Naive thymus-derived CD4-positive, alpha-beta T cell (primary cell): ENCODE measurements at regions not wholly inside any gene's neighbourhood (a gene's known extent, or its start where the extent isn't known, plus 50 kb on each side); places are given as distances from the start of the nearest gene placed in this dataset.

ENCODE experiments used
- ATAC-seq: fragments of 150-1000 bp; cut with Tn5 transposase; 2 replicates; pipeline ENCODE4 v1.10.0; 2021; ENCODE audit warnings: mild to moderate bottlenecking, moderate library complexity
- CTCF ChIA-PET: fragments of 350-600 bp; sonication (Branson Sonifier 250); formaldehyde crosslinking; loops from one replicate; lab custom pipeline; 2021; ENCODE audit warnings: antibody characterized with exemption; lab: Charles Lee
- POLR2A ChIA-PET: fragments of 350-600 bp; sonication (Branson Sonifier 250); formaldehyde crosslinking; loops from one replicate; lab custom pipeline; 2021; ENCODE audit warnings: antibody characterized with exemption, inconsistent platforms; lab: Charles Lee
- DNase-seq, 9 donors: peaks; one replicate each; pipeline versions ENCODE4 v3.0.0 to v3.0.0-alpha.2; 2020 to 2022; ENCODE audit warnings: mixed read lengths in 1 of 9
- H3K27ac ChIP-seq: one replicate; pipeline ENCODE4 v1.7.0; 2013; ENCODE audit warnings: mild to moderate bottlenecking, low read depth, low read length, moderate library complexity
- H3K27me3 ChIP-seq, 2 donors: one replicate each; pipeline ENCODE4 v1.7.0; 2013; ENCODE audit warnings: low read length in 2 of 2, mild to moderate bottlenecking in 2 of 2, moderate library complexity in 2 of 2; ENCODE audit not compliant: control insufficient read depth in 2 of 2, insufficient read depth in 2 of 2
- H3K36me3 ChIP-seq, 3 experiments: 1 replicate in 2 of 3; 2 replicates in 1 of 3; pipeline ENCODE4 v1.7.0; 2013; ENCODE audit warnings: low read length in 3 of 3, mild to moderate bottlenecking in 3 of 3, moderate library complexity in 1 of 3; ENCODE audit not compliant: insufficient read depth in 3 of 3, control insufficient read depth in 2 of 3
- H3K4me1 ChIP-seq, 2 donors: one replicate each; pipeline ENCODE4 v1.7.0; 2013; ENCODE audit warnings: low read length in 2 of 2, mild to moderate bottlenecking in 2 of 2, moderate library complexity in 1 of 2; ENCODE audit not compliant: control insufficient read depth in 2 of 2, insufficient read depth in 2 of 2
- H3K4me3 ChIP-seq: 2 replicates; pipeline ENCODE4 v1.7.0; 2013; ENCODE audit warnings: mild to moderate bottlenecking, low read length
- H3K9me3 ChIP-seq, 3 experiments: 1 replicate in 2 of 3; 2 replicates in 1 of 3; pipeline ENCODE4 v1.7.0; 2013; ENCODE audit warnings: low read length in 3 of 3; ENCODE audit not compliant: control insufficient read depth in 2 of 3
- H3K27ac Mint-ChIP-seq, 9 donors: one replicate each; pipeline ENCODE4 v1.8.0; 2020 to 2022; ENCODE audit warnings: mixed read lengths in 9 of 9, mild to moderate bottlenecking in 8 of 9, moderate library complexity in 5 of 9, inconsistent platforms in 2 of 9
- H3K27me3 Mint-ChIP-seq, 5 donors: one replicate each; pipeline ENCODE4 v1.8.0; 2021 to 2022; ENCODE audit warnings: mixed read lengths in 5 of 5, mild to moderate bottlenecking in 1 of 5
- H3K36me3 Mint-ChIP-seq, 5 donors: one replicate each; pipeline ENCODE4 v1.8.0; 2020 to 2022; ENCODE audit warnings: mixed read lengths in 5 of 5, mild to moderate bottlenecking in 3 of 5, inconsistent platforms in 1 of 5
- H3K4me1 Mint-ChIP-seq, 7 donors: one replicate each; pipeline ENCODE4 v1.8.0; 2020 to 2022; ENCODE audit warnings: mixed read lengths in 7 of 7, mild to moderate bottlenecking in 3 of 7, inconsistent platforms in 1 of 7
- H3K4me3 Mint-ChIP-seq, 10 donors: one replicate each; pipeline ENCODE4 v1.8.0; 2020 to 2022; ENCODE audit warnings: mild to moderate bottlenecking in 10 of 10, mixed read lengths in 10 of 10, moderate library complexity in 6 of 10, inconsistent platforms in 2 of 10
- H3K9me3 Mint-ChIP-seq, 11 donors: one replicate each; pipeline ENCODE4 v1.8.0; 2020 to 2022; ENCODE audit warnings: mixed read lengths in 11 of 11, mild to moderate bottlenecking in 4 of 11, inconsistent platforms in 1 of 11, moderate library complexity in 1 of 11
- intact Hi-C, 2 donors: fragments of 100-400 bp; cut with micrococcal nuclease; formaldehyde crosslinking; loops; one replicate each; pipeline ENCODE4 v1.15.1; 2023

GRCh38 chr22:48331691-48332220, 1495.9 kb downstream of the BRD1 start:
- intact Hi-C loops, result no loop called here
- Mint-ChIP-seq H3K4me3 (no peak overlapping the region), H3K27me3 (peaks cover 0 to 6% (median 0%) of the 10 kb centered on the region in 5 donors), H3K9me3 (peaks cover 0 to 16% (median 3%) of the 10 kb centered on the region in 11 donors), H3K4me1 (peaks cover 0 to 1% (median 0%) of the 10 kb centered on the region in 7 donors), H3K27ac (no peak overlapping the region), H3K36me3 (no peaks in the 10 kb centered on the region)
- DNase-seq (no peak), ATAC-seq (no peak)
- no peak overlapping the region for H3K27ac ChIP-seq
- POLR2A ChIA-PET, result no interaction called here
- no peaks in the 10 kb centered on the region for H3K9me3 ChIP-seq
- no peaks in the 10 kb centered on the region for H3K36me3 ChIP-seq
- H3K4me1 ChIP-seq, result no peaks in the 10 kb centered on the region
- no peak overlapping the region for H3K4me3 ChIP-seq
- H3K27me3 ChIP-seq, result no peaks in the 10 kb centered on the region
- CTCF ChIA-PET, result no interaction called here

- Histone ChIP-seq H3K36me3 (no peaks in the 10 kb centered on the region), H3K27ac (no peak overlapping the region), H3K27me3 (no peaks in the 10 kb centered on the region), H3K4me1 (no peaks in the 10 kb centered on the region), H3K9me3 (no peaks in the 10 kb centered on the region), H3K4me3 (no peak overlapping the region)
- DNase-seq, result no peak
- Mint-ChIP-seq H3K36me3 (no peaks in the 10 kb centered on the region), H3K27ac (no peak overlapping the region), H3K27me3 (peaks cover 0 to 6% (median 0%) of the 10 kb centered on the region in 5 donors), H3K9me3 (peaks cover 0 to 16% (median 3%) of the 10 kb centered on the region in 11 donors), H3K4me1 (peaks cover 0 to 1% (median 0%) of the 10 kb centered on the region in 7 donors), H3K4me3 (no peak overlapping the region)
- no peak for ATAC-seq
- ChIA-PET POLR2A (no interaction called here), CTCF (no interaction called here)
- intact Hi-C loops, result no loop called here
These were observed 1496.4 kb downstream of the BRD1 start for GRCh38 chr22:48331266-48331665.

- Histone ChIP-seq H3K9me3 (peaks cover 0 to 7% (median 0%) of the 10 kb centered on the region in 3 experiments), H3K36me3 (no peaks in the 10 kb centered on the region), H3K4me3 (no peak overlapping the region), H3K27me3 (no peaks in the 10 kb centered on the region), H3K27ac (no peak overlapping the region), H3K4me1 (no peaks in the 10 kb centered on the region)
- DNase-seq (no peak), ATAC-seq (no peak)
- H3K4me1 Mint-ChIP-seq, result peaks cover 0 to 1% (median 0%) of the 10 kb centered on the region in 7 donors
- no peaks in the 10 kb centered on the region for H3K36me3 Mint-ChIP-seq
- H3K9me3 Mint-ChIP-seq, result peaks cover 0 to 34% (median 8%) of the 10 kb centered on the region in 11 donors
- CTCF ChIA-PET, result no interaction called here
- intact Hi-C loops, result no loop called here
- no peak overlapping the region for H3K27ac Mint-ChIP-seq
- no peak overlapping the region for H3K4me3 Mint-ChIP-seq
- POLR2A ChIA-PET, result no interaction called here
- peaks cover 0 to 6% (median 0%) of the 10 kb centered on the region in 5 donors for H3K27me3 Mint-ChIP-seq
These were observed 1500.0 kb downstream of the BRD1 start for GRCh38 chr22:48327721-48328120.

GRCh38 chr22:48323746-48324145, 1503.9 kb downstream of the BRD1 start:
- H3K36me3 ChIP-seq, result no peaks in the 10 kb centered on the region
- no peak overlapping the region for H3K27ac ChIP-seq
- H3K4me1 ChIP-seq, result no peaks in the 10 kb centered on the region
- DNase-seq (no peak), ATAC-seq (no peak)
- no peak overlapping the region for H3K4me3 Mint-ChIP-seq
- CTCF ChIA-PET, result no interaction called here
- H3K4me1 Mint-ChIP-seq, result peaks cover 0 to 1% (median 0%) of the 10 kb centered on the region in 7 donors
- H3K9me3 ChIP-seq, result peaks cover 0 to 7% (median 0%) of the 10 kb centered on the region in 3 experiments
- peaks cover 0 to 8% (median 0%) of the 10 kb centered on the region in 5 donors for H3K27me3 Mint-ChIP-seq
- no peaks in the 10 kb centered on the region for H3K27me3 ChIP-seq
- no peaks in the 10 kb centered on the region for H3K36me3 Mint-ChIP-seq
- H3K9me3 Mint-ChIP-seq, result peaks cover 0 to 23% (median 6%) of the 10 kb centered on the region in 11 donors
- no peak overlapping the region for H3K4me3 ChIP-seq
- H3K27ac Mint-ChIP-seq, result no peak overlapping the region
- POLR2A ChIA-PET, result no interaction called here
- intact Hi-C loops, result no loop called here

DNA sequence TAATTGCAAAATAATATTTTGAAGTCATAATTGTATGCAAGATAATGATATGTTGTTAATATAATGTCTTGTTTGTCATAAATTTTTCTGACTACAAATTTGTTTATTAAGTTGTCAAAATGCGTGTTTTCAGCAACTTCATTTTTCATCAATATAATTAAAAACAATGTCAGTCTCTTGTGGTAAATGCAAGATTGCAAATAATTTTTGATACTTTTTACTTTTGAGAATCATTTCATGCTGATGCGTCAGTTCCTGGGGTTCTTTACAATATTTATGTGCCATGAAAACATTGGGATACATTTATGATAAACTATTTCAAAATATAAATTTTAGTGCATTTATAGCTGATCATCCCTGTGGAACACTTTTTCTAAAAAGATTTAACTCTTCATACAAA, 1504.8 kb downstream of the BRD1 start:
- Mint-ChIP-seq H3K27ac (no peak overlapping the region), H3K4me3 (no peak overlapping the region), H3K36me3 (no peaks in the 10 kb centered on the region), H3K9me3 (peaks cover 0 to 18% (median 3%) of the 10 kb centered on the region in 11 donors), H3K4me1 (no peaks in the 10 kb centered on the region), H3K27me3 (peaks cover 0 to 8% (median 0%) of the 10 kb centered on the region in 5 donors)
- Histone ChIP-seq H3K36me3 (no peaks in the 10 kb centered on the region), H3K9me3 (peaks cover 0 to 7% (median 0%) of the 10 kb centered on the region in 3 experiments), H3K27ac (no peak overlapping the region), H3K27me3 (no peaks in the 10 kb centered on the region), H3K4me1 (no peaks in the 10 kb centered on the region), H3K4me3 (no peak overlapping the region)
- DNase-seq, result no peak
- intact Hi-C loops, result no loop called here
- CTCF ChIA-PET, result no interaction called here
- ATAC-seq, result no peak
- POLR2A ChIA-PET, result no interaction called here

DNA sequence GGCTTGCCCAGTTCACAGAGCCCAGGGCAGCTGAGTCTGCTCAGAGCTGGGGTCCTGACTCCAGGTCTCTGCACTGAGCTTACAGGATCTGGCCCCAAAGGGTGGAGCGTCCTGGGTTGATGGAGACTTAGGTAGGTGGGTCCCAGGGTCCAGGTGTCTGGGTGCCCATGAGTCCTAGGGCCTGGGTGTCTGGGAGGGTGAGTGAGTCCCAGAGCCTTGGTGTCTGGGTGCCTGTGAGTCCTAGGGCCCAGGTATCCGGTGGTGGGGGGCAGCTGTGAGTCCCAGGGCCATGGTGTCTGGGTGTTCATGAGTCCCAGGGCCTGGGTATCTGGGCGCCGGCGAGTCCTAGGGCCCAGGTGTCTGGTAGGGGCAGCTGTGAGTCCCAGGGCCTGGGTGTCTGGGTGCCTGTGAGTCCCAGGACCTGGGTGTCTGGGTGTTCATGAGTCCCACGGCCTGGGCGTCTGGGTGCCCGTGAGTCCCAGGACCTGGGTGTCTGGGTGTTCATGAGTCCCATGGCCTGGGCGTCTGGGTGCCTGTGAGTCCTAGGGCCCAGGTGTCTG, 1505.6 kb downstream of the BRD1 start:
- Mint-ChIP-seq H3K9me3 (peaks cover 0 to 18% (median 3%) of the 10 kb centered on the region in 11 donors), H3K27ac (no peak overlapping the region), H3K36me3 (no peaks in the 10 kb centered on the region), H3K4me1 (no peaks in the 10 kb centered on the region), H3K27me3 (peaks cover 0 to 8% (median 0%) of the 10 kb centered on the region in 5 donors), H3K4me3 (no peak overlapping the region)
- DNase-seq (no peak), ATAC-seq (no peak)
- intact Hi-C loops, result no loop called here
- CTCF ChIA-PET, result no interaction called here
- POLR2A ChIA-PET, result no interaction called here
- H3K9me3 ChIP-seq, result peaks cover 0 to 7% (median 0%) of the 10 kb centered on the region in 3 experiments
- no peaks in the 10 kb centered on the region for H3K4me1 ChIP-seq
- no peaks in the 10 kb centered on the region for H3K27me3 ChIP-seq
- H3K27ac ChIP-seq, result no peak overlapping the region
- no peaks in the 10 kb centered on the region for H3K36me3 ChIP-seq
- no peak overlapping the region for H3K4me3 ChIP-seq
